COLO829 (cell line): ENCODE measurements at regions not wholly inside any gene's neighbourhood (a gene's known extent, or its start where the extent isn't known, plus 50 kb on each side); places are given as distances from the start of the nearest gene placed in this dataset.
A peak's percentile ranks its signal among the peaks of the same experiment; 100 is the strongest.

Source experiments
- DNase-seq: peaks from one replicate; pipeline ENCODE4 v3.0.0; 2012; ENCODE audit warnings: low spot score

DNA sequence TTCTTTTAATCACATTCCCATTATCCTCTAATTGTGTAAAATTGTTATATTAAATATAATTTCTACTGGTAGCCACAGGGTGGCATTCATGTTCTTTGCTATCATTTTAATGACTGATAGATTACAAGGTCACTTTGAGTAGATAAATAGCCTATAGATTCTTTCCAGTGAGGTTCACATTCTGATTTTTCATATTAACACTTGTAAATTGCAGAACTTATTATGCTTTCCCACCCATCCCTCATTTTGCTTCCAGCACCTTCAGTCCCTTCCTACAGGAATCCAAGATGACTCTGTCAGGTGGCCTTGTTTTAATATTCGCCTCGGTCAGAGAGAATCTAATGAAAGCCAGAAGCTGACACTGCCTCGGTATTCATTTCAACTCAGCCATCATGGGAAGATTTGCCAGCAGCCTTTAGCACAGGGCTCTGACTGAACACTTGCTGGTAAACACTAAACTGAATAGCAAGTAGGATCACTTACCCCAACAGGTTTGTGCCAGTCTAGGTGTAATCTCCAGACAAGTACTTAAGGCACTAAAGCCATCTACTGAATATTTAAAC lies 101.2 kb upstream of the FSHR start:
- no peak for DNase-seq

DNA sequence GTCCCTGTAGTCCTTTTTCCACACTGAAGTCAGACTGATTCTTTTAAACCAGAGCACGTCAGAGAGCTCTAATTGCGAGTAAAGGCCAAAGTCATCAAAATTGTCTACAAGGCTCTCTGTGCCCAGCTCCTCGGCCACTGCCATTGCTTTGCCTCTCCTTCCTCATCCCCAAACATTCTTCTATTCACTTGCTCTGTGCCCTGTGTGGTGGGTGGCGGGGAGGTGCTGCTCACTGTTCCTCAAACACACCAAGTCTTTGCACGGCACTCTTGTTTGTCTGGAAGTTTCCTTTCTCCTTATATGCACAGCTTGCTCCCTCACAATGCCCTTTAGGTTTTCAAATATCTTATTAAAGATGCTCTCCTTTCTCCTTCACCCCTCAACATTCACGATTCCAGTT lies 100.1 kb upstream of the FSHR start:
- DNase-seq = no peak

GRCh38 chr2:49251766-49252165 lies 97.5 kb upstream of the FSHR start:
- DNase-seq = no peak

DNA sequence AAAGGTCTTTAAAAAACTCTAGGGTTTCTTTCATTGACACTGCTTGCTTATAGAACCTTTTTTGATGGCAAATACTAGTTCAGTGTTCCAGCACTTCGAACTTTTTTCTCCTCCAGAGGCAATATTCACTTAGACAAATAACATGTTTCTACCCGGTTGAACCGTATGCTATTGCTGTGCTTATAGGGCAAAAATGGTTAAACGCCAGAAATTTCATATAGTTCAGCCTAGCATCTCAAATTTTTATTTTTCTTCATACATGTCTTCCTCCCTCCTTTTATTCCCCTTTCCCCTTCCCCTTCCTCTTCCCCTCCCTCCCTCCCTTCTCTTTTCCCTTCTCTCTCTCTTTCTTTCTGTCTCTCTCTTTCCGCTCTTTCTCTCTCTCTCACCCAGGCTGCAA lies 96.9 kb upstream of the FSHR start:
- no peak for DNase-seq

DNA sequence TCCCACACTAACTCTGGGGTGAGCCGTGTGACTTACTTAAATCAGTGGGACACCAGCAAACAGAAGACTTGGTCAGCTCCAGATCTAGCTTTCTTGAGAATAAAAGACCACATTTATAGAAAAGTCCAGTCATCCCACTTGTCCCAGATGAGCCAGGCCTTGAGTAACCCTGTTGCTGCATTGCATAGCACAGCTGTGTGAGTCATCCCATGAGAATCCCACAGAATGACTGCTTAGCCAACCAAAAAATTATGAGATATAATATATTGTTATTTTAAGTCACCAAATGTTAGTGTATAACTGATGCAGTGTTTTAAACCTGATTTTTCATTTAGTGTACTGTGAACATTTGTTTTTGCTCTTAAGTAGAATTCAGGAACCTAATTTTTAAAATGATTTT lies 94.2 kb upstream of the FSHR start:
- peak; percentile 85 for DNase-seq

- no peak for DNase-seq
Measured at GRCh38 chr2:49241991-49242390, 87.7 kb upstream of the FSHR start.

- DNase-seq = no peak
Measured at GRCh38 chr2:49241501-49241900, 87.2 kb upstream of the FSHR start.

DNA sequence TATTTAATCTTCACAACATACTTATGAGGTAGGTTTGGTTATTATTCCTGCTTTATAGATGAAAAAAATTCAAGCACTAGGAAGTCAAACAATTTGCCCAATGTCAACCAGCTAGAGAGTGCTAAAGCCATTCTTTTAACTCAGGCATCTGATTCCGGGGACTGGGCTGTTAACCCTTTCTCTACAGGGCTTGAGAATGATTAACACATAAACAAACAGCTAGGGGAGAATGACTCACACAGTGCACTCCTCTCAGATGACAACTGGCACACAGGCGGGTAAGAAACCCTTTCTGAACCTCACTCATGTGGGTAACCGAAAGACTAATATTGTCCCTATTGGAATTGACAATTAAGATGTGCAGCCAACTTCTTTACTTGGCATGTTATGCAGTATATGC lies 86.3 kb upstream of the FSHR start:
- no peak for DNase-seq

DNA sequence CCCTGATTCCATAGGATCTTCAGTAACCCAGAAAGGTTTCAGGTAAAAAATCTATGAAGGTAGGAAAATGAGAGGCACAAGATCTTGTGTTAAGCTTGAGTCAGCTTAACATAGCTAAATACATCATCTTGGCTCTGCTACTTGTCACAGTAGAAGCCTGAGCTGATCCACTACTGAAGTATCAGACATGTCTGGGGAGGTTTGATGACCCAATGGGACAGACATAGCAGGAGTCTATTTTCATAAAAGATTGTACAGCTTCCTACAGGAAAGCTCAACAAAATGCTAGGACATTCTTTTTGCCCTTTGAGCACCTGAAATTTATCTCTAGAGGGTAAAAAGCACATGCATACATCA lies 84.3 kb upstream of the FSHR start:
- no peak for DNase-seq

DNA sequence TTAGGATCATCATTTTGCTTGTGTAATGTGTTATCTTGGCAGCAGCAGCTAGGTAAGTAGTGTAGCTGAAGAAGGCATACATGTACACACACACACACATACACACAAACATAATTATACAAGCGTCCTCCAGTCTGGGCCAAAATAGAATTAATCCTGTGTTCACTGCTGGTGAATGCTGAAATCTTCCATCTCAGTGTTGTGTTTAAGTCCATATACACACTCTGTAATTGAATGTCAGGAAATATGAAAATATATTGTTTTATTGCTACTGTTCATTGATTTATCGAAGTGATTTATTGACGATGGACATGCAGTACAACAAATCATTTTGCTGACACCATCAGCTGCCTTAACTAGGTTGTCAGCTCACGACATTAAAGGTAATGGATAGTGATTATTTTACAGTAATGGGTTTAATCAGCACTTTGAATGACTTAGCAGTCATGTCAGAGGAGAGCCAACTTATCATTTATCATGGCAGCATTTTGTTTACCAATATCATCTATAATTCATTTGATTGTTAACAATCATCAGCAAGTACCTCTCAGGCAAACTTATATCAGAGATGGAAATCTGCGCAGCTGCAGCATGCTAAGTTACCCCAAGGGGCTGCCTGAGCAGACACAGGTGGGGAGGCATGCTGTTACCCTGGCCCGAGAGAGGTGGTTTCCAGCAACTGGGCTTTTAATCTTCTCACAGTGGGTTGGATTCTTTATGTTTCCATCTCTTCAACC lies 83.7 kb upstream of the FSHR start:
- DNase-seq = no peak

- DNase-seq = no peak
Measured at GRCh38 chr2:49236316-49236715, 82.0 kb upstream of the FSHR start.

GRCh38 chr2:49226360-49226759 lies 72.0 kb upstream of the FSHR start:
- DNase-seq = no peak

DNA sequence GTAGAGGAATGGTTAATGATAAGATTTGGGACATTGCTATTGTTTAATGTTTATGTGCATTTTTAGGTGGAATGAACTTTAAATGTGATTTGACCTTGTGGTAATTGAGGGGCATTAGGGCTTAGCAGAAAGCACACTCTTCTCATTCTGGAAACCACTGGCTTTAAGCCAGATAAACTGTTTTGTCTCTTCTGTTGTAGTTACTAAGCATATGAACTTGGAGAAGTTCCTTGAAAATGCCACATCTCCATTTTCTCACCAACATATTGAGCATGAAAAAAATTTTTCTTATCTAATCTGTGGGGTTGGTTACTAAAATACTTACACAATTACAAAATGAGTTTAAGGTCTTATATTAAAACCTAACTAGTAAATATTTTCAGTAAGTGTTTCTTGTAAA lies 70.8 kb upstream of the FSHR start:
- no peak for DNase-seq

GRCh38 chr2:49224426-49225010 lies 70.2 kb upstream of the FSHR start:
- no peak for DNase-seq

GRCh38 chr2:49222975-49223528 lies 68.7 kb upstream of the FSHR start:
- no peak for DNase-seq

GRCh38 chr2:49219741-49220140 lies 65.4 kb upstream of the FSHR start:
- no peak for DNase-seq

DNA sequence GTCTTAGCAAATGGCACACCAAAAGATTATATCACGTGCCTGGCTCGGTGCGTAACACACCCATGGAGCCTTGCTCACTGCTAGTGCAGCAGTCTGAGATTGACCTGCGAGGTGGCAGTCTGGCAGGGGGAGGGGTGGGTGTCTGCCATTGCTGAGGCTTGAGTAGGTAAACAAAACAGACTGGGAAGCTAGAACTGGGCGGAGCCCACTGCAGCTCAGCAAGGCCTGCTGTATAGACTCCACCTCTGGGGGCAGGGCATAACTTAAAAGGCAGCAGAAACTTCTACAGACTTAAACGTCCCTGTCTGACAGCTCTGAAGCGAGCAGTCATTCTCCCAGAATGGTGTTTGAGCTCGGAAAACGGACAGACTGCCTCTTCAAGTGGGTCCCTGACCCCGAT lies 55.9 kb upstream of the FSHR start:
- DNase-seq = no peak

- no peak for DNase-seq
Measured at GRCh38 chr2:49207204-49207603, 52.9 kb upstream of the FSHR start.
